Fibroblast of villous mesenchyme (primary cell): ENCODE measurements at regions not wholly inside any gene's neighbourhood (a gene's known extent, or its start where the extent isn't known, plus 50 kb on each side); places are given as distances from the start of the nearest gene placed in this dataset.

Experiments used
- DNase-seq: peaks from one replicate; pipeline ENCODE4 v3.0.0-alpha.2; 2010; ENCODE audit warnings: low read depth
- H3K4me3 ChIP-seq: 2 replicates; pipeline ENCODE4 v1.5.1; 2011; ENCODE audit warnings: low read depth, mild to moderate bottlenecking, low read length
- CTCF ChIP-seq: IDR thresholded peaks from 2 replicates; pipeline ENCODE4 v1.5.1; 2012; ENCODE audit warnings: low read depth, mild to moderate bottlenecking, low read length; ENCODE audit not compliant: insufficient read depth

- no peak for DNase-seq
These were observed 623.2 kb upstream of the ZFHX3 start for GRCh38 chr16:73670836-73671820.

GRCh38 chr16:73669535-73670274 is 621.8 kb upstream of the ZFHX3 start:
- TF ChIP-seq CTCF, result no peak

More at GRCh38 chr16:73670836-73671820, 623.2 kb upstream of the ZFHX3 start:
- TF ChIP-seq CTCF, result no peak
- H3K4me3 ChIP-seq, result no peak overlapping the region

GRCh38 chr16:73663720-73664119 is 615.8 kb upstream of the ZFHX3 start:
- H3K4me3 ChIP-seq, result no peak overlapping the region

More at GRCh38 chr16:73669535-73670274, 621.8 kb upstream of the ZFHX3 start:
- DNase-seq, result no peak
- no peak overlapping the region for H3K4me3 ChIP-seq

GRCh38 chr16:73636196-73636595 is 588.3 kb upstream of the ZFHX3 start:
- no peak overlapping the region for H3K4me3 ChIP-seq
- no peak for TF ChIP-seq CTCF
- DNase-seq, result no peak

More at GRCh38 chr16:73663720-73664119, 615.8 kb upstream of the ZFHX3 start:
- no peak for DNase-seq
- no peak for TF ChIP-seq CTCF

- DNase-seq, result no peak
- H3K4me3 ChIP-seq, result no peak overlapping the region
- TF ChIP-seq CTCF, result no peak
These were observed 581.1 kb upstream of the ZFHX3 start for GRCh38 chr16:73629011-73629410.

GRCh38 chr16:73617738-73618137 is 569.8 kb upstream of the ZFHX3 start:
- no peak overlapping the region for H3K4me3 ChIP-seq
- no peak for TF ChIP-seq CTCF
- DNase-seq, result no peak
